ENCODE measurements at regions not wholly inside any gene's neighbourhood (a gene's known extent, or its start where the extent isn't known, plus 50 kb on each side); places are given as distances from the start of the nearest gene placed in this dataset.

DNA sequence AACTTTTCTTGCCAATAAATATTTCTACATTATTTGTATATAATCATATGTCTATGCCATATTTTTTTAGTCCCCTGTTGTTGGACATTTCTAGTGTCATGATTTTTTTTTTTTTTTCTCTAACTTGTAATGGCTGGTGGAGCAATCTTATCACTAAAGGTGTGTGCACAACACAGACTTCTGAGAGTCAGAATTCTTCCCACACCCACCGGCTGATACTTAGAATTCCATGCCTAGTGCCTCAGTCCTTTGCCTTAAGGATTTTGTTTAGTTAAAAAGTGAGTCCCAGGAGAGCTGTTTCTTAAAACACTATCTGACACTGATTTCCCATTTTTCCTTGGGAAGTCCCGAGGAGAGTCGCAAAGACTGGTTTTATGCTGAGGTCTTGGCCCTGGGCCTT is 87.7 kb upstream of the BARX2 start:
- TF ChIP-seq POLR2A (IDR thresholded peaks at IDR 0.05): no peak
- no peak for TF ChIP-seq CTCF (IDR thresholded peaks at IDR 0.05)

Data from Peyer's patch (tissue), 4 donors.